B cell (primary cell): ENCODE measurements at regions not wholly inside any gene's neighbourhood (a gene's known extent, or its start where the extent isn't known, plus 50 kb on each side); places are given as distances from the start of the nearest gene placed in this dataset.

Experiments used
- ATAC-seq: fragments of 200-7000 bp; cut with Tn5 transposase; one replicate; pipeline ENCODE4 v1.10.0; 2021; ENCODE audit warnings: low read depth, mild to moderate bottlenecking, moderate number of reproducible peaks, moderate library complexity
- CTCF ChIA-PET: fragments of 350-600 bp; sonication (Branson Sonifier 250); formaldehyde crosslinking; loops from one replicate; lab custom pipeline; 2021; ENCODE audit warnings: antibody characterized with exemption, inconsistent platforms; lab: Charles Lee
- POLR2A ChIA-PET: fragments of 350-600 bp; sonication (Branson Sonifier 250); formaldehyde crosslinking; loops from one replicate; lab custom pipeline; 2021; ENCODE audit warnings: antibody characterized with exemption; lab: Charles Lee
- DNase-seq: peaks from one replicate; pipeline ENCODE4 v3.0.0; 2013
- H2AFZ ChIP-seq: 2 replicates; pipeline ENCODE4 v1.6.1; 2012; ENCODE audit warnings: mild to moderate bottlenecking, low read depth, low read length; ENCODE audit not compliant: insufficient read depth, poor library complexity, severe bottlenecking
- H3K27ac ChIP-seq, 2 donors: 1 replicate in 1 of 2; 2 replicates in 1 of 2; pipeline ENCODE4 v1.5.1; 2012 to 2013; ENCODE audit warnings: low read length in 2 of 2, mild to moderate bottlenecking in 2 of 2, moderate library complexity in 1 of 2
- H3K27me3 ChIP-seq, 4 experiments: fragments of 200-600 bp in 1 of 4; sonication (generic) in 1 of 4; replicated peaks in 1 of 4; 1 replicate in 2 of 4; 2 replicates in 2 of 4; pipeline versions ENCODE4 v1.6.1 to v1.7.0; 2013 to 2016; ENCODE audit warnings: low read length in 3 of 4, mild to moderate bottlenecking in 2 of 4, mixed read lengths in 1 of 4, moderate library complexity in 1 of 4; ENCODE audit not compliant: insufficient read depth in 4 of 4, control insufficient read depth in 3 of 4; ENCODE audit errors: control extremely low read depth in 1 of 4
- H3K36me3 ChIP-seq, 2 experiments: replicated peaks in 1 of 2; 1 replicate in 1 of 2; 2 replicates in 1 of 2; pipeline versions ENCODE4 v1.6.1 to v1.7.1; 2013; ENCODE audit warnings: low read length in 1 of 2; ENCODE audit not compliant: insufficient read depth in 2 of 2, control insufficient read depth in 1 of 2; ENCODE audit errors: control extremely low read depth in 1 of 2, extremely low read depth in 1 of 2
- H3K4me1 ChIP-seq, 2 donors: fragments of 200-600 bp in 1 of 2; sonication (generic) in 1 of 2; 1 replicate in 1 of 2; 2 replicates in 1 of 2; pipeline versions ENCODE4 v1.5.1 to v1.6.1; 2013 to 2017; ENCODE audit warnings: low read length in 2 of 2; ENCODE audit not compliant: control insufficient read depth in 2 of 2, insufficient read depth in 2 of 2
- H3K4me2 ChIP-seq: replicated peaks from 2 replicates; pipeline ENCODE3; 2012; ENCODE audit warnings: mild to moderate bottlenecking, low read depth, low read length; ENCODE audit not compliant: poor library complexity, severe bottlenecking
- H3K4me3 ChIP-seq, 5 experiments: fragments of 200-600 bp in 1 of 5; sonication (generic) in 1 of 5; 1 replicate in 3 of 5; 2 replicates in 2 of 5; pipeline versions ENCODE4 v1.5.1 to v1.7.0; 2011 to 2016; ENCODE audit warnings: low read length in 4 of 5, mild to moderate bottlenecking in 4 of 5, low read depth in 2 of 5, control low read depth in 1 of 5, moderate library complexity in 1 of 5; ENCODE audit not compliant: insufficient read depth in 1 of 5; ENCODE audit errors: control extremely low read depth in 1 of 5, extremely low read depth in 1 of 5
- H3K79me2 ChIP-seq: fragments of 200-600 bp; sonication (generic); one replicate; pipeline ENCODE4 v1.6.0; 2016; ENCODE audit warnings: low read length; ENCODE audit not compliant: control insufficient read depth, insufficient read depth
- H3K9ac ChIP-seq: fragments of 200-600 bp; sonication (generic); 2 replicates; pipeline ENCODE4 v1.6.1; 2017; ENCODE audit warnings: mild to moderate bottlenecking, low read length, moderate library complexity
- H3K9me3 ChIP-seq, 3 donors: one replicate each; pipeline versions ENCODE4 v1.6.1 to v1.7.1; 2013; ENCODE audit warnings: low read length in 2 of 3; ENCODE audit not compliant: control insufficient read depth in 2 of 3, insufficient read depth in 1 of 3; ENCODE audit errors: control extremely low read depth in 1 of 3
- H4K20me1 ChIP-seq: 2 replicates; pipeline ENCODE4 v1.6.0; 2012; ENCODE audit warnings: mild to moderate bottlenecking, low read length; ENCODE audit not compliant: insufficient read depth, control insufficient read depth, poor library complexity, severe bottlenecking
- H3K27ac Mint-ChIP-seq: one replicate; pipeline ENCODE4 v1.8.0; 2021; ENCODE audit warnings: mixed read lengths
- H3K27me3 Mint-ChIP-seq: one replicate; pipeline ENCODE4 v1.8.0; 2021; ENCODE audit warnings: mixed read lengths
- H3K4me1 Mint-ChIP-seq: one replicate; pipeline ENCODE4 v1.8.0; 2021; ENCODE audit warnings: mixed read lengths
- H3K4me3 Mint-ChIP-seq: one replicate; pipeline ENCODE4 v1.8.0; 2021; ENCODE audit warnings: mixed read lengths
- H3K9me3 Mint-ChIP-seq: one replicate; pipeline ENCODE4 v1.8.0; 2022; ENCODE audit warnings: mixed read lengths; ENCODE audit not compliant: insufficient read depth
- EZH2 ChIP-seq: IDR thresholded peaks from 2 replicates; pipeline ENCODE4 v1.6.1; 2012; ENCODE audit warnings: borderline replicate concordance, low read depth, mild to moderate bottlenecking, moderate library complexity, low read length; ENCODE audit not compliant: insufficient read depth, poor library complexity, severe bottlenecking
- WGBS: methylation state at CpG from one replicate; pipeline ENCODE4 v1.1.5; 2013; ENCODE audit warnings: missing lambda C conversion rate; ENCODE audit not compliant: insufficient coverage; 5-methylcytosine and 5-hydroxymethylcytosine counted together
- intact Hi-C: fragments of 100-400 bp; cut with micrococcal nuclease; formaldehyde crosslinking; loops from one replicate; pipeline ENCODE4 v1.10.0; 2022
- TF ChIP-seq, protein P1 (sequence below): fragments of 200-600 bp; IDR thresholded peaks from one replicate; pipeline ENCODE4 v1.8.0; 2022; ENCODE audit warnings: antibody characterized with exemption, mild to moderate bottlenecking

DNA sequence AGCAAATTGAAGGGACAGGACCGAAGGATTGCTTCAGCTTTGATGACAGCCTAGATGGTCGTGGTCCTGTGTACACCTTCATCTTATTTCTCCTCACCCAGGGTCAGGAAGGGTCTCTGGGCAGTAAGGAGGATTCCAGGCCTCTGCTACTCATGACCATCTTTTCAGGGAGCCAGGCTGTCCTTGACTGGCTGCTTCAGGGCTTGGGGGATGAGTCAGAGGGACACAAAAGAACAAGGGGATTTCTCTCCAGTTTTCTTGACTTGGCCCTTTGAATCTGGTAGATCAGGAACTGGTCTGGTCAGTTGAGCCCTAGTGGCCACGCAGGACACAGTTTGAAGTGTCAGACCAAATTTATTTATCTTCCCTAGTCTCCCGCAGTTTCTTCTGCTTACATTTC is 402.1 kb upstream of the CHD6 start:
- intact Hi-C loops: no loop called here
- H2AFZ ChIP-seq: no peak overlapping the region
- TF ChIP-seq EZH2: no peak
- TF ChIP-seq, protein P1, sequence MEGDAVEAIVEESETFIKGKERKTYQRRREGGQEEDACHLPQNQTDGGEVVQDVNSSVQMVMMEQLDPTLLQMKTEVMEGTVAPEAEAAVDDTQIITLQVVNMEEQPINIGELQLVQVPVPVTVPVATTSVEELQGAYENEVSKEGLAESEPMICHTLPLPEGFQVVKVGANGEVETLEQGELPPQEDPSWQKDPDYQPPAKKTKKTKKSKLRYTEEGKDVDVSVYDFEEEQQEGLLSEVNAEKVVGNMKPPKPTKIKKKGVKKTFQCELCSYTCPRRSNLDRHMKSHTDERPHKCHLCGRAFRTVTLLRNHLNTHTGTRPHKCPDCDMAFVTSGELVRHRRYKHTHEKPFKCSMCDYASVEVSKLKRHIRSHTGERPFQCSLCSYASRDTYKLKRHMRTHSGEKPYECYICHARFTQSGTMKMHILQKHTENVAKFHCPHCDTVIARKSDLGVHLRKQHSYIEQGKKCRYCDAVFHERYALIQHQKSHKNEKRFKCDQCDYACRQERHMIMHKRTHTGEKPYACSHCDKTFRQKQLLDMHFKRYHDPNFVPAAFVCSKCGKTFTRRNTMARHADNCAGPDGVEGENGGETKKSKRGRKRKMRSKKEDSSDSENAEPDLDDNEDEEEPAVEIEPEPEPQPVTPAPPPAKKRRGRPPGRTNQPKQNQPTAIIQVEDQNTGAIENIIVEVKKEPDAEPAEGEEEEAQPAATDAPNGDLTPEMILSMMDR: no peak
- Mint-ChIP-seq H3K4me1 (no peaks in the 10 kb centered on the region), H3K27me3 (no peaks in the 10 kb centered on the region), H3K9me3 (peaks cover 3% of the 10 kb centered on the region), H3K4me3 (no peak overlapping the region), H3K27ac (no peak overlapping the region)
- H3K27ac ChIP-seq: no peak overlapping the region
- no peak for ATAC-seq
- no peaks in the 10 kb centered on the region for H3K27me3 ChIP-seq
- ChIA-PET POLR2A (no interaction called here), CTCF (no interaction called here)
- no peak overlapping the region for H3K4me2 ChIP-seq
- no peaks in the 10 kb centered on the region for H3K4me1 ChIP-seq
- no peak overlapping the region for H3K4me3 ChIP-seq
- H3K9ac ChIP-seq: no peak overlapping the region
- H3K36me3 ChIP-seq: no peaks in the 10 kb centered on the region
- DNase-seq: no peak
- WGBS: 17% methylated on average over 1 of the region's 4 CpGs
- no peaks in the 10 kb centered on the region for H3K79me2 ChIP-seq
- no peaks in the 10 kb centered on the region for H4K20me1 ChIP-seq
- peaks cover 0 to 6% (median 0%) of the 10 kb centered on the region in 3 donors for H3K9me3 ChIP-seq

DNA sequence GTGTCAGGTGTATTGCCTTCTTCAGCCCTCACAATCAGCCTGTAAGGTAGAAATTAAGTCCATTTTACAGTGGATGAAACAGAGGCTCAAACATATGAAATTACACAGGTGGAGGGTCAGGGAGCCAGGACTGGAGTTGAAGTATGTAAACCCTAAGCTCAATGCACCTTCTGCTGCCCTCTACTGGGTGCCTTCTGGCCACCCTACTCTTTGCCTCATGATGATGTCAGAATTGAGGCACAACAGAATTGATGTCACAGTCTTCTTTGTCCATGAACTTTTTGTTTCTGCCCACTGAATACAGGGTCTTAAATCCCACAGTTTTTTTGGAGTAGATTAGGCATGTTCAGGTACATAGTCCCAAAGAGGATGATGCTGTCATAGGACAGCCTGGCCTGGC is 400.8 kb upstream of the CHD6 start:
- H3K4me3 Mint-ChIP-seq: no peak overlapping the region
- TF ChIP-seq, protein P1: no peak
- TF ChIP-seq EZH2: no peak
- no peak overlapping the region for H3K27ac ChIP-seq
- peaks cover 0 to 6% (median 0%) of the 10 kb centered on the region in 3 donors for H3K9me3 ChIP-seq
- no peaks in the 10 kb centered on the region for H3K27me3 Mint-ChIP-seq
- no peaks in the 10 kb centered on the region for H3K27me3 ChIP-seq
- no peaks in the 10 kb centered on the region for H3K4me1 Mint-ChIP-seq
- no peaks in the 10 kb centered on the region for H3K79me2 ChIP-seq
- DNase-seq: no peak
- no peak overlapping the region for H3K4me2 ChIP-seq
- no peak overlapping the region for H3K9ac ChIP-seq
- H3K4me3 ChIP-seq: no peak overlapping the region
- no peaks in the 10 kb centered on the region for H3K36me3 ChIP-seq
- no peaks in the 10 kb centered on the region for H3K4me1 ChIP-seq
- POLR2A ChIA-PET: no interaction called here
- H3K9me3 Mint-ChIP-seq: peaks cover 3% of the 10 kb centered on the region
- no peaks in the 10 kb centered on the region for H4K20me1 ChIP-seq
- no peak overlapping the region for H3K27ac Mint-ChIP-seq
- no peak overlapping the region for H2AFZ ChIP-seq
- no peak for ATAC-seq
- CTCF ChIA-PET: no interaction called here
- intact Hi-C loops: no loop called here
